ENCODE measurements at regions not wholly inside any gene's neighbourhood (a gene's known extent, or its start where the extent isn't known, plus 50 kb on each side); places are given as distances from the start of the nearest gene placed in this dataset.
"Not testable (repeated sequence)": the region's sequence is repeated elsewhere in the genome, so short reads cannot be mapped to it uniquely, and the experiment has no call there.

DNA sequence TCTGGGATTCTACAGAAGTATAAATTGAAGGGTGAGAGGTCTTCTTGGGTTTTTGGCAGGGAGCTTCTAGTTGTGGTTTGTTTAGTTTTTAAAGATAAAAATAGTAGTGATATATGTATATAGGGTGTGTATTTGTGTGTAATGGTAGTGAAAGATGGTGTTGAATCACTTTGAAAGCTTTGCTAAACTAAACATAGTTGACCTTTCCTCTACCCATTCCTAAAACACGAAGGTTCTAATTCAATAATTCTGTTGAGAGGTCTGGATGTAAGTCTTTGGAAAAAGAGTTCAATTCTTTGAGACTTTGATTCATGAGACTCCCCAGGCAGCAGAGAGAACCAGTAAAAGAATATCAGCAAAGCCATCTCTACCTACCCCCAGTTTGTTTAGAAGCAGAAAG, 247.9 kb upstream of the DUSP10 start:
- no peak for DNase-seq

DNA sequence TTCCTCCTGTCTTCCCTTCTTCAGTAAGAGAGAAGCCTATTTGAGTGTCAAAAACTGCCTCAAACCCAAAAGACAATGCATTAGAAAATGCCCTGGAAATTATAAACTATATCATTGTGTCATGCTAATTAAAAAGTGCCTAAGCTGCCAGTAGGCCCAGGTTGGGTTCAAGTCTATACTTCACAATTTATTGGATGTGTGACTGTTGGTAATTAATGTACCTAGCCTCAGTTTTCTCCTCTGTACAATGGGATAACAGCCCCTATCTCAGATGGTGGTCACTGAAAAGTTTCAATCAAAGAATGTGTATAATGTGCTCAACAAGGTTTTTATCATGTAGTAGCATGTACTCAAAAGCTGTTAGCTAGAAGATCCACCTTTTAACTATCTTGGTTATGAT, 246.9 kb upstream of the DUSP10 start:
- DNase-seq = no peak

GRCh38 chr1:221987860-221988520, 246.1 kb upstream of the DUSP10 start:
- no peak for DNase-seq

GRCh38 chr1:221983444-221983843, 241.6 kb upstream of the DUSP10 start:
- no peak for DNase-seq

- no peak for DNase-seq
Observed at GRCh38 chr1:221981461-221981860, 239.6 kb upstream of the DUSP10 start.

DNA sequence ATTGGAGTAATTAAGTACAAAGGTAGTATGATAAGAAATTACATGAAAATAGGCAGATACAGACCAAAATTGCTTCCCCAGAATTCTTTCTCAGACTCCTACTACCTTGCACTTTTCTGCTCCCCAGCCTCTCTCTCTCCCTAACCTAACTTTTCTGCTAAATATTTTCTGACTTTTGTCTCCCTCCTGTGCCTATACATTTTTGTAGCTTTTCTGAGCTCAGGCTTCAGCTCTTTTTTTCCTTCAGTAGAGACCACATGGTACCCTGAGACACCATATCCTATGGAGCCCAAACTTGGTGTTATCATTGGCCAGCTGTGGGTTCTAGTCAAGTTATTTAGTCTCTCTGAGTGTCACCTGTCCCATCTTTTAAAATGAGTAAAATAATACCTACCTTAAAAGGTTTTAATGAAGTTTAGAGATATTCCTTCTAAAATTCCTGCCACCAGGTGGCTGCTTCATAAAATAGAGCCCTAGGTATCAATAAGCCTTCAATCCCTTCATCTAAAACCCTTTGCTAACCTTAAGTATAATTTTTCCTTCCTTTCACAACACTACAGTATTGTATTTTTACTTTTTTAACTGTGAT, 237.6 kb upstream of the DUSP10 start:
- no peak for DNase-seq

GRCh38 chr1:221978631-221979334, 236.9 kb upstream of the DUSP10 start:
- DNase-seq = not testable (repeated sequence)

- DNase-seq = not testable (repeated sequence)
Observed at GRCh38 chr1:221973787-221974186, 231.9 kb upstream of the DUSP10 start.

- no peak for DNase-seq
Observed at GRCh38 chr1:221972276-221973235, 230.7 kb upstream of the DUSP10 start.

DNA sequence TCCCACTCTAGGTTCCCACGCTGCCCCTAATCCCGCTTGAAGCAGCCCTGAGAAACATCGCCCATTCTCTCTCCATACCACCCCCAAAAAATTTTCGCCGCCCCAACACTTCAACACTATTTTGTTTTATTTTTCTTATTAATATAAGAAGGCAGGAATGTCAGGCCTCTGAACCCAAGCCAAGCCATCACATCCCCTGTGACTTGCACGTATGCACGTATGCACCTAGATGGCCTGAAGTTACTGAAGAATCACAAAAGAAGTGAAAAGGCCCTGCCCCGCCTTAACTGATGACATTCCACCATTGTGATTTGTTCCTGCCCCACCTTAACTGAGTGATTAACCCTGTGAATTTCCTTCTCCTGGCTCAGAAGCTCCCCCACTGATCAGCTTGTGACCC, 229.1 kb upstream of the DUSP10 start:
- not testable (repeated sequence) for DNase-seq

DNA sequence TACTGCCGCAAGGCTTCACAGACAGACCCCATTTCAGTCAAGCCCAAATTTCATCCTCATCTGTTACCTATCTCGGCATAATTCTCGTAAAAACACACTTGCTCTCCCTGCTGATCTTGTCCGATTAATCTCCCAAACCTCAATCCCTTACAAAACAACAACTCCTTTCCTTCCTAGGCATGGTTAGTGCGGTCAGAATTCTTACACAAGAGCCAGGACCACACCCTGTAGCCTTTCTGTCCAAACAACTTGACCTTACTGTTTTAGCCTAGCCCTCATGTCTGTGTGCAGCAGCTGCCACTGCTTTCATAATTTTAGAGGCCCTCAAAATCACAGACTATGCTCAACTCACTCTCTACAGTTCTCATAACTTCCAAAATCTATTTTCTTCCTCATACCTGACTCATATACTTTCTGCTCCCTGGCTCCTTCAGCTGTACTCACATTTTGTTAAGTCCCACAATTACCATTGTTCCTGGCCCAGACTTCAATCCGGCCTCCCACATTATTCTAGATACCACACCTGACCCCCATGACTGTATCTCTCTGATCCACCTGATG, 227.5 kb upstream of the DUSP10 start:
- DNase-seq = not testable (repeated sequence)

DNA sequence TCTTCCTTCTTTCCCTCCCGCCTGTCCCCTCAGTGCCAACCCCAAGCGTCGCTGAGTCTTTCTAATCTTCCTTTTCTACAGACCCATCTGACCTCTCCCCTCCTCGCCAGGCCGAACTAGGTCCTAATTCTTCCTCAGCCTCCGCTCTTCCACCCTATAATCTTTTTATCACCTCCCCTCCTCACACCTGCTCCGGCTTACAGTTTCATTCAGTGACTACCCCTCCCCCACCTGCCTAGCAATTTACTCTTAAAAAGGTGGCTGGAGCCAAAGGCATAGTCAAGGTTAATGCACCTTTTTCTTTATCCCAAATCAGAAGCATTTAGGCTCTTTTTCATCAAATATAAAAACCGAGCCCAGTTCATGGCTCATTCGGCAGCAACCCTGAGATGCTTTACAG, 225.6 kb upstream of the DUSP10 start:
- not testable (repeated sequence) for DNase-seq

DNA sequence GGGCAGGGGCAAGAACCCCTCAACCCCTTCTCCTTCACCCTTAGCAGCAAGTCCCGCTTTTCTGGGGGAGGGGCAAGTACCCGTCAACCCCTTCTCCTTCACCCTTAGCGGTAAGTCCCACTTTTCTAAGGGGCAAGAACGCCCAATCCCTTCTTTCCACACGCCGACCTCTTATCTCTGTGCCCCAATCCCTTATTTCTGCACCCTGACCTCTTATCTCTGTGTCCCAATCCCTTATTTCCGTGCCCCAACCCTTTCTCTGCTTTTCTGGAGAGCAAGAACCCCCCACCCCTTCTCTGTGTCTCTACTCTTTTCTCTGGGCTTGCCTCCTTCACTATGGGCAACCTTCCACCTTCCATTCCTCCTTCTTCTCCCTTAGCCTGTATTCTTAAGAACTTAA, 225.0 kb upstream of the DUSP10 start:
- DNase-seq = not testable (repeated sequence)

DNA sequence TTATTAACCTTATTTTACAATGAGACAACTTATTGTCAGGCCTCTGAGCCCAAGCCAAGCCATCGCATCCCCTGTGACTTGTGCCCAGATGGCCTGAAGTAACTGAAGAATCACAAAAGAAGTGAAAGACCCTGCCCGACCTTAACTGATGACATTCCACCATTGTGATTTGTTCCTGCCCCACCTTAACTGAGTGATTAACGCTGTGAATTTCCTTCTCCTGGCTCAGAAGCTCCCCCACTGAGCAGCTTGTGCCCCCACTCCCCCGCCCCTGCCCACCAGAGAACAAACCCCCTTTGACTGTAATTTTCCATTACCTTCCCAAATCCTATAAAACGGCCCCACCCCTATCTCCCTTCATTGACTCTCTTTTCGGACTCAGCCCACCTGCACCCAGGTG, 224.0 kb upstream of the DUSP10 start:
- not testable (repeated sequence) for DNase-seq

- DNase-seq = no peak
Observed at GRCh38 chr1:221965252-221965651, 223.4 kb upstream of the DUSP10 start.

- no peak for DNase-seq
Observed at GRCh38 chr1:221963742-221964141, 221.9 kb upstream of the DUSP10 start.

DNA sequence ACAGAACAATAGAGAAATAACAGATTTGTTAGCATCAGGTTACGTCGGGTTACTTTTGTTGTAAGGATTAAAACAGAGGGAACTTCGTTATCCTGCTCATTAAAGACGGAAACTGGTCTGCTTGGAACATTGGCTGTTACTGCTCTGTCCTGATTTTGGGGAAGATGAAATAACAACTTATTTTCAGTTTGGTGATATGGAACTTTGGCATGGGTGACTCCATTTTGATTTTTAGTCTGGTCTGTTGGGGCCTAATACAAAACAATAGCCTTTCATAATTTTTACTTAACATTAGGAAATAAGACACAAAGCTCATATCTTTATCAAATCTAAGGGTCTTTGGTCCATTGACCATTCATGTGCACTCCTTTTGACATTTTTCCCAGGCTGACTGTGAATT, 220.5 kb upstream of the DUSP10 start:
- DNase-seq = no peak

DNA sequence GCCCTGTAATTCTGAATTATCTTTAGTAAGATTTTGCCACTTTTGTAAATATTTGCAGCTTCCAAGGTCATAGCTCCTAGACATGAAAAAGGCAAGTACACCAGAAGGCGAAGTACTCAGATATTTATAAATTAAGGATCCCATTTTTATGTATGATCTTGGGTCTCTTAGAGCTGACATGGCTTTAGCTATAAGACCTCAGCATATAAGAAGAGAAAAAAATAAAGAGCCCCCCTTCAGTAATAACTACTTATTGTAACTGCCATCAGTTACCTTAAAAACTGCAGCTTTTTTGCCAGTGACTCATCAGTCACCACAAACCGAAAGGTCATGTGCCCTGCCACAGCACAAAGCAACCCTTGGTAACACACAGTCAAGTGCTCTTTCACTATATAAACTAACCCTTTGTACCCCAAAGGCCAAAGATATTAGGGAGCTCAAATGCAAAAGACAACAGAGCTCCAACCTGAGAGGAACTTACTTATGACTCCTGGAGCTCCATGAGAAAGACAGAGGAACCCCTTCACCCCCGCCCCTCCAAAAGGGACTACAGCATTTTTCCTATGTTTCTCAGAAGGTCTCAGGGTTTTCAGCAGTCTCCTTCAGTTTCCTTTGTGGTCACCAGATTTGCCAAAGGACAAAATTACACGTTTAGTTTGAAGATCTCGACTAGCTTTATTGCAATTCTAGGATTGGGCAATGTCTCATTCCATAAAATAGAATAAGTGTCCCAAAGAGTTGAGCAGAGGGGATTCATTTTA, 219.8 kb upstream of the DUSP10 start:
- DNase-seq = peak in 1 of 5 donors; percentile 65

DNA sequence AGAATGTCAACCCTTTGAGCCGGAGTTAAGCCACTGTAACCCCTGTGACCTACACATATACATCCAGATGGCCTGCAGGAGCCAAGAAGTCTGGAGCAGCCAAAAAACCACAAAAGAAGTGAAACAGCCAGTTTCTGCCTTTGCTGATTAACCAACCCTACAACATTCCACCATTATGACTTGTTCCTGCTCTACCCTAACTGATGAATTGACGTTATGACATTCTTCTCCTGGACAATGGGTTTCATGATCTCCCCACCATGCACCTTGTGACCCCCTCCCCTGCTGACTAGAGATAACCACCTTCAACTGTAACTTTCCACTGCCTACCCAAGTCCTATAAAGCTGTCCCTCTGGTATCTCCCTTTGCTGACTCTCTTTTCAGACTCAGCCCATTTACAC, 216.3 kb upstream of the DUSP10 start:
- not testable (repeated sequence) for DNase-seq

DNA sequence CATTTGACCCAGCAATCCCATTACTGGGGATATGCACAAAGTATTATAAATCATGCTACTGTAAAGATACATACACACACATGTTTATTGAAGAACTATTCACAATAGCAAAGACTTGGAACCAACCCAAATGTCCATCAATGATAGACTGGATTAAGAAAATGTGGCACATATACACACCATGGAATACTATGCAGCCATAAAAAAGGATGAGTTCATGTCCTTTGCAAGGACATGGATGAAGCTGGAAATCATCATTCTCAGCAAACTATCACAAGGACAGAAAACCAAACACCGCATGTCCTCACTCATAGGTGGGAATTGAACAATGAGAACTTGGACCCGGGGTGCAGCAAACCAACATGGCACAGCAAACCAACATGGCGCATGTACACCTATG, 215.5 kb upstream of the DUSP10 start:
- DNase-seq = not testable (repeated sequence)

- no peak for DNase-seq
Observed at GRCh38 chr1:221949996-221950395, 208.1 kb upstream of the DUSP10 start.

- DNase-seq = no peak
Observed at GRCh38 chr1:221948459-221948858, 206.6 kb upstream of the DUSP10 start.
